ENCODE measurements at regions not wholly inside any gene's neighbourhood (a gene's known extent, or its start where the extent isn't known, plus 50 kb on each side); places are given as distances from the start of the nearest gene placed in this dataset.

DNA sequence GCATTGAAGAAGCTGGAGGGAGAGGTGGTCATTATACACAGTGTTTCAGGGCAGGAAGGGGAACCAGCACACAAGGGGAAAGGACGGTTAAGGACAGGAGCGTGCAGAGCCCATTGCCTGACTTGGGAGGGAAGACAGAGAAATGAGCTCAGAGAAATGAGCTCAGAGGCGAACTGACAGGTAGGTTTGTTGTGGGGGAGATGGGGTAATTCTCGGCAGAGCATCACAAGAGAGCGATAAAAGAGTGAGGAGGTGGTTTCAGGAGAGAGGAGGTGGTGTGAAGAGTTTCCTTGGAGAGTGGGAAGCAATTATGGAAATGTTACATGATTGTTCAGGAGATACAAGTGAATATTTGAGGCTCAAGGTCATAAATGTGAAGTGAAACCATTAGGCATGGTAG, 61.0 kb downstream of the MRGPRX1 start:
- no peak for DNase-seq (ENCODE audit: low read depth)

DNA sequence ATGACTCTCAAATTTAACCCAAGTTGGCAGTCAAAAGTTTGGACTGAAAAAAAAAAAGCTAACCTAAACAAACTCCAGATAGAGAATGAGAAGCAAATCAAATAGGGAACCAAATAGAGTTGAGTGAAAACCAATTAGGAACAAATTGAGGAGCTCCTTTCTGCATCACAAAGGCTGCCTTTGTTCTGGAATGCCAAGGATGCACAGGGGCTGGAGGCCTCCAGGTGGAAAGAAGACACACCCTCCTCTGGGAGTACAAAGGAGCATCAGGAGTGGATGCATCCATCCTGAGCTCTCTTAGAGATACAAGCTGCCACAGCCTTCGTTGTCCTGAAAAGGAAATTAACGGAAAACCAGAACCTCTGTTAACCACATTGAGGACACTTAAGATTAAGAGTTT, 73.3 kb downstream of the MRGPRX1 start:
- no peak for DNase-seq (ENCODE audit: low read depth)

DNA sequence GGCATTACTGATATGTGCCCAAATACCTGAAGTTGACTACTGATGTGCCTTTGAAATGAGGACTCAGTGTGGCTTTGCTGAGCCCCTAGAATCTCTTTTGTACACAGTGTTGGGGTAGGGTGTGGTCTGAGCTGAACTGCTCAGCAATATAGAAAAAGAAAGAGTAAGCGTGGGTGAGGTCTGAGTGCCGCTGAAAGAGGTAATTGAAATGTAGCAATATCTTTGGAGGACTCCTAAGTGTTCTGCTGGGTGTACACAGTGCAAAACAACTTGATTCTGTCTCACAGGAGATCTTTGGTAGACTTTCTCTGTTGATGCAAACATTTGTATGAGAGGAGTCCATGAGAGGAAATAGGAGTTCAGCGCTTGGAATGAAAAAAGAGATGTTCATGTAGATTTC, 73.7 kb upstream of the PTPN5 start:
- no peak for DNase-seq (ENCODE audit: low read depth)

DNA sequence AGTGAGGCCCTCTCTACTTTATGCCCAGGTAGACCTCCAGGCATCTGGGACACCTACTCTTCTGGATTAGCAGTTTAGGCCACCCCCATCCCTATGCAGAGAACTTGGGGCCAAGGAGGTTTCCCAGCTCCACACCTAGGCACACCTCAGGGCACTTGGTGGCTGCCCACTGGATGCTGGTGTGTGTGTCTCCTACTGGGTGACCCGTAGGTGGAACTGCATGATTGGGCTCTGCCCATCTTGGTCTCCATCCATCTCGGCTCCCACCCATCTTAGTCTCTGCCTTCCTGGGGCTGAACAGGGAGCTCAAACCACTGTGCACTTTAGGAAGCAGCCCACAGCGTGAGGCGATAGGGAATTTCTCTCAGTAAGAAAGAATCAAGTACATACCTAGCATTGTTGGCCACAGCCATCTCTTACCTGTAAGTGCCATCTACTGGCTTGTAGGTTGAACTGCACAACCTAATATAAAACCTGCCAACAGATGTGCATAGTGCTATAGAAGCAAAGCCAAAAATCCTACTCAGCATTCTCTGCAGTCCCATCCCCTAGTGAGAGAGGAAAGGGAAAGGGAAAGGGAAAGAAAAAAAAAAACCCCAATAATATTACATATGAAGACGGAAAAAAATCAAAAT, 61.6 kb upstream of the PTPN5 start:
- no peak for DNase-seq (ENCODE audit: low read depth)

DNA sequence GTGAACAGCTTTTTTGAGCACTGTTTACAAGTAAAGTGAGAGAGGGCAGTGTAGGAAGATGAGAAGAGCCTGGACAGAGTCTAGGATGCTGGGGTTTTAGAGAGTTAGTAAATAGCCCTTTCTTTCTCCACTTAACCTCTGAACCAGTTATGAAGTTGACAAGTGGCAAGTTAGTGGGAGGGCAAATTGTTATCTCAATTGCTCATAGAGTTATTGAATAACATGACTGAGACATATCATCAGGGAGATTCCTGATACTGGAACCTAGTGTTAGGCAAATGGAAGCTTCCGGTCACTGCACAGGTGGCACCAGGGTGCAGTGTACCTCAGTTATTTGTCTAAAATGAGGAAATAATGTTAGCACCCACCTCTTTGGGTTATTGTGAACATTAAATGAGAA, 57.8 kb upstream of the PTPN5 start:
- DNase-seq (ENCODE audit: low read depth): no peak

DNA sequence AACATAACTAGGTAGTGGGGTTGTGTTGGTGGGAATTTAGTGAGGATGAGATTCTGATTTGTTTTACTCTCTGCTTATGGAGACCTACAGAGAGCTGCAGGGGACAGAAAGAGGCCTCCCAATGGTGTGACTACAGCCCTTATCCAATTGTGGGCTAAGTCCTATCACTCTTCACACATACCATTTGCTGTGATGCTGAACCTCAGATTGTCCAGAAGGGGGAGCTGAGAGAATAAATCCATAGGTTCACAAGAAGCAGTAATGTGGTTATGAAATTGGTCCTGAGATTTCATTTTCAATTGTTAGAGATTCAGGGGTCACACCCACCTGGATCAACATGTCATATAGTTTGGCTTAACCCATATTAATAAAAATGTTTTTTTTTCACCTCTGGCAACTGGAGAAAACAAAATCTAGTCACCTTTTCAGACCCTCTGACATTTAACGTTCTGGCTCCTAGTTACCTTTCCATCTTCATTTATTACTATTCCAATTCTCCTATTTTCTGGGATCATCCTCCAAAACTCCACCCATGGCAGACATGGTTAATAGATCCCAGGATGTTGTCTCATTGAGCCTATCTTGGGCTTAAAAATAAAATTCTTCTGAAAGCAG, 53.3 kb upstream of the PTPN5 start:
- DNase-seq (ENCODE audit: low read depth): peak; percentile 9
